Parathyroid adenoma (tissue), 2 donors: ENCODE measurements at regions not wholly inside any gene's neighbourhood (a gene's known extent, or its start where the extent isn't known, plus 50 kb on each side); places are given as distances from the start of the nearest gene placed in this dataset.

ENCODE experiments used
- H2AFZ ChIP-seq: fragments of 300-600 bp; sonication (generic); one replicate; pipeline ENCODE4 v1.7.0; 2017; ENCODE audit warnings: antibody characterized with exemption, mild to moderate bottlenecking
- H3K27ac ChIP-seq: fragments of 300-600 bp; sonication (generic); one replicate; pipeline ENCODE4 v1.7.0; 2017
- H3K27me3 ChIP-seq: fragments of 300-600 bp; sonication (generic); one replicate; pipeline ENCODE4 v1.7.0; 2017; ENCODE audit warnings: low read length; ENCODE audit not compliant: control insufficient read depth, insufficient read depth
- H3K36me3 ChIP-seq: fragments of 300-600 bp; sonication (generic); one replicate; pipeline ENCODE4 v1.7.0; 2017; ENCODE audit warnings: low read length; ENCODE audit not compliant: control insufficient read depth, insufficient read depth
- H3K4me1 ChIP-seq: fragments of 300-600 bp; sonication (generic); one replicate; pipeline ENCODE4 v1.7.0; 2017; ENCODE audit warnings: control low read depth
- H3K4me2 ChIP-seq: fragments of 300-600 bp; sonication (generic); one replicate; pipeline ENCODE4 v1.7.0; 2017; ENCODE audit warnings: low read length
- H3K4me3 ChIP-seq: fragments of 300-600 bp; sonication (generic); one replicate; pipeline ENCODE4 v1.7.0; 2017; ENCODE audit warnings: low read depth, low read length
- H3K79me2 ChIP-seq: fragments of 300-600 bp; sonication (generic); one replicate; pipeline ENCODE4 v1.7.0; 2017; ENCODE audit warnings: control low read depth
- H3K9ac ChIP-seq: fragments of 300-600 bp; sonication (generic); one replicate; pipeline ENCODE4 v1.7.0; 2017; ENCODE audit warnings: mild to moderate bottlenecking
- H3K9me3 ChIP-seq: fragments of 300-600 bp; sonication (generic); one replicate; pipeline ENCODE4 v1.7.0; 2017; ENCODE audit warnings: low read length; ENCODE audit not compliant: control insufficient read depth
- CTCF ChIP-seq: fragments of 300-600 bp; sonication (generic); IDR thresholded peaks from one replicate; pipeline ENCODE4 v1.7.0; 2017; ENCODE audit warnings: antibody characterized with exemption, mild to moderate bottlenecking
- donor health status: primary hyperparathyroidism.

GRCh38 chr6:106903299-106903698 is 71.2 kb downstream of the CD24 start:
- Histone ChIP-seq H3K36me3 (no peaks in the 10 kb centered on the region), H3K27ac (no peak overlapping the region), H3K27me3 (no peaks in the 10 kb centered on the region), H3K79me2 (no peaks in the 10 kb centered on the region), H3K9ac (no peak overlapping the region), H3K9me3 (no peaks in the 10 kb centered on the region), H3K4me3 (no peak overlapping the region), H2AFZ (no peak overlapping the region), H3K4me1 (no peaks in the 10 kb centered on the region), H3K4me2 (no peak overlapping the region)
- no peak for TF ChIP-seq CTCF

GRCh38 chr6:106901062-106901461 is 73.5 kb downstream of the CD24 start:
- H3K4me3 ChIP-seq, result no peak overlapping the region
- no peaks in the 10 kb centered on the region for H3K4me1 ChIP-seq

GRCh38 chr6:106899697-106900096 is 74.8 kb downstream of the CD24 start:
- Histone ChIP-seq H3K4me1 (no peaks in the 10 kb centered on the region), H3K4me3 (no peak overlapping the region), H2AFZ (no peak overlapping the region), H3K9ac (no peak overlapping the region), H3K27me3 (no peaks in the 10 kb centered on the region), H3K36me3 (no peaks in the 10 kb centered on the region), H3K27ac (no peak overlapping the region), H3K9me3 (no peaks in the 10 kb centered on the region), H3K79me2 (no peaks in the 10 kb centered on the region), H3K4me2 (no peak overlapping the region)
- no peak for TF ChIP-seq CTCF

More at GRCh38 chr6:106901062-106901461, 73.5 kb downstream of the CD24 start:
- no peak for TF ChIP-seq CTCF
- no peaks in the 10 kb centered on the region for H3K36me3 ChIP-seq
- H3K4me2 ChIP-seq, result no peak overlapping the region
- no peaks in the 10 kb centered on the region for H3K9me3 ChIP-seq
- no peaks in the 10 kb centered on the region for H3K79me2 ChIP-seq
- no peak overlapping the region for H3K27ac ChIP-seq
- H2AFZ ChIP-seq, result no peak overlapping the region
- H3K9ac ChIP-seq, result no peak overlapping the region
- H3K27me3 ChIP-seq, result no peaks in the 10 kb centered on the region

- H2AFZ ChIP-seq, result no peak overlapping the region
- no peak overlapping the region for H3K4me2 ChIP-seq
- no peaks in the 10 kb centered on the region for H3K36me3 ChIP-seq
- no peak overlapping the region for H3K9ac ChIP-seq
- no peak overlapping the region for H3K4me3 ChIP-seq
- TF ChIP-seq CTCF, result no peak
- H3K27me3 ChIP-seq, result no peaks in the 10 kb centered on the region
- H3K4me1 ChIP-seq, result no peaks in the 10 kb centered on the region
- H3K27ac ChIP-seq, result no peak overlapping the region
- no peaks in the 10 kb centered on the region for H3K9me3 ChIP-seq
- H3K79me2 ChIP-seq, result no peaks in the 10 kb centered on the region
Measured at GRCh38 chr6:106897580-106897979, 76.9 kb downstream of the CD24 start.

- Histone ChIP-seq H3K9me3 (no peaks in the 10 kb centered on the region), H3K27ac (no peak overlapping the region), H3K36me3 (no peaks in the 10 kb centered on the region), H3K4me3 (no peak overlapping the region), H3K9ac (no peak overlapping the region), H3K4me2 (no peak overlapping the region), H3K79me2 (no peaks in the 10 kb centered on the region), H2AFZ (no peak overlapping the region), H3K4me1 (no peaks in the 10 kb centered on the region), H3K27me3 (no peaks in the 10 kb centered on the region)
- no peak for TF ChIP-seq CTCF
Measured at GRCh38 chr6:106895703-106896040, 78.9 kb downstream of the CD24 start.
